HEK293T (cell line): ENCODE measurements at regions not wholly inside any gene's neighbourhood (a gene's known extent, or its start where the extent isn't known, plus 50 kb on each side); places are given as distances from the start of the nearest gene placed in this dataset.

Experiments
- ARNT ChIP-seq: fragments of 450-650 bp; IDR thresholded peaks from 2 replicates; pipeline ENCODE4 v1.6.1; 2017; ENCODE audit warnings: mild to moderate bottlenecking
- BHLHE40 ChIP-seq: fragments of 450-650 bp; IDR thresholded peaks from 2 replicates; pipeline ENCODE4 v1.6.1; 2016; ENCODE audit warnings: mild to moderate bottlenecking, moderate library complexity, borderline replicate concordance
- FOXM1 ChIP-seq: fragments of 450-650 bp; IDR thresholded peaks from 2 replicates; pipeline ENCODE4 v1.6.1; 2017; ENCODE audit warnings: mild to moderate bottlenecking, borderline replicate concordance
- LEF1 ChIP-seq: fragments of 450-650 bp; IDR thresholded peaks from 2 replicates; pipeline ENCODE4 v1.6.1; 2017; ENCODE audit warnings: mild to moderate bottlenecking, borderline replicate concordance
- NFRKB ChIP-seq: fragments of 450-650 bp; IDR thresholded peaks from 2 replicates; pipeline ENCODE4 v1.6.1; 2016; ENCODE audit warnings: mild to moderate bottlenecking, moderate library complexity
- SP1 ChIP-seq: fragments of 450-650 bp; IDR thresholded peaks from 2 replicates; pipeline ENCODE4 v1.6.1; 2017
- SUZ12 ChIP-seq: fragments of 450-650 bp; IDR thresholded peaks from 2 replicates; pipeline ENCODE4 v1.6.1; 2016; ENCODE audit warnings: mild to moderate bottlenecking
- ZNF384 ChIP-seq: fragments of 450-650 bp; IDR thresholded peaks from 2 replicates; pipeline ENCODE4 v1.6.1; 2016

DNA sequence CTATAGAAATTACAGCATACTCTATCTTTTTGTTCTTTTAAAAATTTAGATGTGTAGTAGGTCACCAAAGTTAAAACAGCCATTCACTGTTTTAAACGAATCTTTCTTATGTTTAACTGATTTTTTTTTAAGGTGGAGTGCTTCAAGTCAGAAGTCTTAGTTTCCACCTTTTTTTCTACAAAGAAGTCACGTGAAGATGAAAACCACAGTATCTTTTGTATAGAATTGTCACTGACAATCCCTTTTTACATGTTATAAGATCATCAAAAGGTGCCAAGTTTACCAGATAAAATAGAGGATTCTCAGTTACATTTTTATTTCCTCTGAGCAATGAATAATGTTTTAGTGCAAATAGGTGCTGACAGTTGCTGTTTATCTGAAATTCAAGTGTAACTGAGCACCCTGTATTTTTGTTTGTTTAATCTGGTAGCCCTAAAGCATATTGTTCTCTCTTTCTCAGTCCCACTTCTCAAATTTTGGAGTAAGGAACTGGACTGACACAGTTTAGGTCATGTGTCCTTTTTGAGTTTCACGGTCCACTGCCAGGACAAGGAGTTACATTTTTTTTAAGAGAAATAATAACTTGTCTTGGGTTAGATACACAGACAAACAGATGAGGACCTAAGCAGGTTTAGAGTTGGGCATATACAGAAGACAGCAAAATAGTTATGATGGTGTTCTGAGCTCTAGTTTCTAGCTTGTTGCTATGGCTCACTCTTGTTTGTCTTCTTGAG, 233.2 kb upstream of the MBL2 start:
- TF ChIP-seq LEF1 (no peak), BHLHE40 (no peak), SP1 (no peak), ZNF384 (no peak), SUZ12 (no peak), NFRKB (no peak), ARNT (no peak), FOXM1 (no peak)
